ENCODE measurements at regions not wholly inside any gene's neighbourhood (a gene's known extent, or its start where the extent isn't known, plus 50 kb on each side); places are given as distances from the start of the nearest gene placed in this dataset.

- no peak overlapping the region for H3K27ac Mint-ChIP-seq
These were observed 217.7 kb upstream of the TMEFF2 start for GRCh38 chr2:192412394-192412793.

GRCh38 chr2:192411755-192412154, 217.0 kb upstream of the TMEFF2 start:
- no peak for TF ChIP-seq CTCF (IDR thresholded peaks at IDR 0.05)
- no peaks in the 10 kb centered on the region for H3K4me1 Mint-ChIP-seq
- no peaks in the 10 kb centered on the region for H3K9me3 Mint-ChIP-seq
- peaks cover 3% of the 10 kb centered on the region for H3K27me3 Mint-ChIP-seq (ENCODE audit: low read depth, poor library complexity)
- no peaks in the 10 kb centered on the region for H3K36me3 Mint-ChIP-seq (ENCODE audit: low read depth)
- no peak overlapping the region for H3K27ac Mint-ChIP-seq
- no peak for DNase-seq
- no peak overlapping the region for H3K4me3 Mint-ChIP-seq

More at GRCh38 chr2:192412394-192412793, 217.7 kb upstream of the TMEFF2 start:
- Mint-ChIP-seq H3K36me3 (ENCODE audit: low read depth) (no peaks in the 10 kb centered on the region), H3K4me1 (no peaks in the 10 kb centered on the region), H3K9me3 (no peaks in the 10 kb centered on the region), H3K4me3 (no peak overlapping the region), H3K27me3 (ENCODE audit: low read depth, poor library complexity) (peaks cover 3% of the 10 kb centered on the region)
- DNase-seq = no peak
- no peak for TF ChIP-seq CTCF (IDR thresholded peaks at IDR 0.05)

GRCh38 chr2:192410319-192410718, 215.6 kb upstream of the TMEFF2 start:
- no peak for DNase-seq
- H3K4me1 Mint-ChIP-seq = no peaks in the 10 kb centered on the region
- no peaks in the 10 kb centered on the region for H3K36me3 Mint-ChIP-seq (ENCODE audit: low read depth)
- no peaks in the 10 kb centered on the region for H3K9me3 Mint-ChIP-seq
- H3K27ac Mint-ChIP-seq = no peak overlapping the region
- H3K27me3 Mint-ChIP-seq (ENCODE audit: low read depth, poor library complexity) = peaks cover 3% of the 10 kb centered on the region
- TF ChIP-seq CTCF (IDR thresholded peaks at IDR 0.05) = no peak
- H3K4me3 Mint-ChIP-seq = no peak overlapping the region

GRCh38 chr2:192407692-192408091, 213.0 kb upstream of the TMEFF2 start:
- H3K9me3 Mint-ChIP-seq = no peaks in the 10 kb centered on the region
- DNase-seq = no peak
- TF ChIP-seq CTCF (IDR thresholded peaks at IDR 0.05) = no peak
- H3K4me1 Mint-ChIP-seq = no peaks in the 10 kb centered on the region
- H3K36me3 Mint-ChIP-seq (ENCODE audit: low read depth) = no peaks in the 10 kb centered on the region
- no peak overlapping the region for H3K4me3 Mint-ChIP-seq
- H3K27ac Mint-ChIP-seq = no peak overlapping the region
- peaks cover 7% of the 10 kb centered on the region for H3K27me3 Mint-ChIP-seq (ENCODE audit: low read depth, poor library complexity)

- Mint-ChIP-seq H3K27ac (no peak overlapping the region), H3K9me3 (peaks cover 4% of the 10 kb centered on the region), H3K4me1 (no peaks in the 10 kb centered on the region), H3K4me3 (no peak overlapping the region), H3K27me3 (ENCODE audit: low read depth, poor library complexity) (no peaks in the 10 kb centered on the region), H3K36me3 (ENCODE audit: low read depth) (no peaks in the 10 kb centered on the region)
- no peak for DNase-seq
- no peak for TF ChIP-seq CTCF (IDR thresholded peaks at IDR 0.05)
These were observed 203.5 kb upstream of the TMEFF2 start for GRCh38 chr2:192398236-192398635.

GRCh38 chr2:192394605-192395004, 199.9 kb upstream of the TMEFF2 start:
- DNase-seq = no peak

More at GRCh38 chr2:192394605-192395004, 199.9 kb upstream of the TMEFF2 start:
- Mint-ChIP-seq H3K4me1 (no peaks in the 10 kb centered on the region), H3K9me3 (peaks cover 4% of the 10 kb centered on the region), H3K36me3 (ENCODE audit: low read depth) (no peaks in the 10 kb centered on the region), H3K4me3 (no peak overlapping the region), H3K27me3 (ENCODE audit: low read depth, poor library complexity) (no peaks in the 10 kb centered on the region), H3K27ac (no peak overlapping the region)
- TF ChIP-seq CTCF (IDR thresholded peaks at IDR 0.05) = no peak
